ENCODE measurements at regions not wholly inside any gene's neighbourhood (a gene's known extent, or its start where the extent isn't known, plus 50 kb on each side); places are given as distances from the start of the nearest gene placed in this dataset.

DNA sequence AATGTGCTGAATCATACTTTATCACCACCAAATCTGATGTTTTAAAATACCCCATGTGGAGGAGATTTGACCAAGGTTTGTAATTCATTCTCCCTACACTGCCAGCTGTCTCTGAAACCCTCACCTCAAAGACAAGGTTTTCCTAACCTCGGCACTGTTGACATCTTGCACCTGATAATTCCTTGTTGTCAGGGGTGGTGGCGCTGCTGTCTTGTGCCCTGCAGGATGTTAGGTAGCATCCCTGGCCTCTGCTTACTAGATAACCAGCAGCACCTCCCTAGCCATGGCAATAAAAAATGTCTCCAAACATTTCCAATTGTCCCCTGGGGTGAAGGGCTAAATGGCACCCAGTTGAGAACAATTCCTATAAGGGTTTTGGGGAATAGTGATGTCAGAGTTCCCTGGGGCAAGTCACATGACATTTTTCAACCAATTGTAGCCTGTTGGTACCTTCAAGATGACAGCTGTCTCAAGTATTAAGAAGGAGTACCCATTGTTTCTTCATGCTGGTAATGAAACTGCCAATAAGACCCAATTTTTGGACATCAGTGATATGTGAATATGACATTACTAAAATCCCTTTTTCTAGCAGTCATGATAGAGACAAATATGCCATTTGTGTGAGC lies 160.6 kb upstream of the PLCXD3 start:
- no peak overlapping the region for H2AFZ ChIP-seq (ENCODE audit: low read length)

DNA sequence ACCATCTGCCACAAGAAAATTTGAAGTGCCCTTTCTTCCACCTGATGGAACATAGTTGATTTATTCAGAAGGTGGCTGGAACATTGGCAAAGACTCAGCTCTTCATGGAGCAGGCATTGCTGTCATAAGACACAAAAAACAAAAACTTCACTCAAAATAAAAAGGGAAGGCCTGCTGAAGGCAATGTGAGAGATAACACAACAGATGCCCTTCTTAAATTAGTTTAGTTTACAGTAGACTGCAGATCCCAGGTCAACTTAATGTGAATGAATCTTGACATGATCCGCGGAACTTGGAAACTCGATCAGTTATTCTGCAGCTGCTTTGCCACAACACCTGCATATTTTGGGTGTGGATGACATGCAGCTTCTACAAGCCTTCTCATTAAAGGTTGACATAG lies 159.8 kb upstream of the PLCXD3 start:
- Histone ChIP-seq H3F3A (ENCODE audit: insufficient read depth, low read length) (no peaks in the 10 kb centered on the region), H3K4me1 (ENCODE audit: low read length) (no peaks in the 10 kb centered on the region), H2AFZ (ENCODE audit: low read length) (no peak overlapping the region), H3K9me2 (replicated peaks; ENCODE audit: insufficient read depth, low read length) (no peaks in the 10 kb centered on the region), H3K4me3 (ENCODE audit: low read length) (no peak overlapping the region), H3K27ac (ENCODE audit: low read length) (no peak overlapping the region), H4K20me1 (ENCODE audit: insufficient read depth, low read length) (no peaks in the 10 kb centered on the region), H3K79me2 (ENCODE audit: low read length) (no peaks in the 10 kb centered on the region), H3K9ac (ENCODE audit: low read length) (no peak overlapping the region), H3K27me3 (replicated peaks; ENCODE audit: insufficient read depth, low read length) (no peaks in the 10 kb centered on the region), H3K4me2 (ENCODE audit: low read depth, low read length) (no peak overlapping the region), H3K36me3 (replicated peaks; ENCODE audit: insufficient read depth, low read length) (no peaks in the 10 kb centered on the region), H3K9me3 (replicated peaks; ENCODE audit: insufficient read depth, low read length) (no peaks in the 10 kb centered on the region)
- no peak for DNase-seq
- TF ChIP-seq, protein P1, sequence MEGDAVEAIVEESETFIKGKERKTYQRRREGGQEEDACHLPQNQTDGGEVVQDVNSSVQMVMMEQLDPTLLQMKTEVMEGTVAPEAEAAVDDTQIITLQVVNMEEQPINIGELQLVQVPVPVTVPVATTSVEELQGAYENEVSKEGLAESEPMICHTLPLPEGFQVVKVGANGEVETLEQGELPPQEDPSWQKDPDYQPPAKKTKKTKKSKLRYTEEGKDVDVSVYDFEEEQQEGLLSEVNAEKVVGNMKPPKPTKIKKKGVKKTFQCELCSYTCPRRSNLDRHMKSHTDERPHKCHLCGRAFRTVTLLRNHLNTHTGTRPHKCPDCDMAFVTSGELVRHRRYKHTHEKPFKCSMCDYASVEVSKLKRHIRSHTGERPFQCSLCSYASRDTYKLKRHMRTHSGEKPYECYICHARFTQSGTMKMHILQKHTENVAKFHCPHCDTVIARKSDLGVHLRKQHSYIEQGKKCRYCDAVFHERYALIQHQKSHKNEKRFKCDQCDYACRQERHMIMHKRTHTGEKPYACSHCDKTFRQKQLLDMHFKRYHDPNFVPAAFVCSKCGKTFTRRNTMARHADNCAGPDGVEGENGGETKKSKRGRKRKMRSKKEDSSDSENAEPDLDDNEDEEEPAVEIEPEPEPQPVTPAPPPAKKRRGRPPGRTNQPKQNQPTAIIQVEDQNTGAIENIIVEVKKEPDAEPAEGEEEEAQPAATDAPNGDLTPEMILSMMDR (IDR thresholded peaks at IDR 0.05; ENCODE audit: low read length), result no peak
- no peak for TF ChIP-seq EZH2phosphoT487 (IDR thresholded peaks at IDR 0.05; ENCODE audit: low read length)
- no peak for TF ChIP-seq EZH2 (optimal IDR thresholded peaks at IDR 0.05; ENCODE audit: low read depth, low read length)

More for the DNA sequence above, 160.6 kb upstream of the PLCXD3 start:
- DNase-seq, result no peak
- Histone ChIP-seq H3K4me1 (ENCODE audit: low read length) (no peaks in the 10 kb centered on the region), H4K20me1 (ENCODE audit: insufficient read depth, low read length) (no peaks in the 10 kb centered on the region), H3K4me3 (ENCODE audit: low read length) (no peak overlapping the region), H3K27me3 (replicated peaks; ENCODE audit: insufficient read depth, low read length) (no peaks in the 10 kb centered on the region), H3K4me2 (ENCODE audit: low read depth, low read length) (no peak overlapping the region), H3K9me2 (replicated peaks; ENCODE audit: insufficient read depth, low read length) (no peaks in the 10 kb centered on the region), H3K9me3 (replicated peaks; ENCODE audit: insufficient read depth, low read length) (no peaks in the 10 kb centered on the region), H3K27ac (ENCODE audit: low read length) (no peak overlapping the region), H3K79me2 (ENCODE audit: low read length) (no peaks in the 10 kb centered on the region), H3K9ac (ENCODE audit: low read length) (no peak overlapping the region), H3F3A (ENCODE audit: insufficient read depth, low read length) (no peaks in the 10 kb centered on the region), H3K36me3 (replicated peaks; ENCODE audit: insufficient read depth, low read length) (no peaks in the 10 kb centered on the region)
- TF ChIP-seq EZH2phosphoT487 (IDR thresholded peaks at IDR 0.05; ENCODE audit: low read length) (no peak), EZH2 (optimal IDR thresholded peaks at IDR 0.05; ENCODE audit: low read depth, low read length) (no peak)
- TF ChIP-seq, protein P1 (IDR thresholded peaks at IDR 0.05; ENCODE audit: low read length), result no peak

DNA sequence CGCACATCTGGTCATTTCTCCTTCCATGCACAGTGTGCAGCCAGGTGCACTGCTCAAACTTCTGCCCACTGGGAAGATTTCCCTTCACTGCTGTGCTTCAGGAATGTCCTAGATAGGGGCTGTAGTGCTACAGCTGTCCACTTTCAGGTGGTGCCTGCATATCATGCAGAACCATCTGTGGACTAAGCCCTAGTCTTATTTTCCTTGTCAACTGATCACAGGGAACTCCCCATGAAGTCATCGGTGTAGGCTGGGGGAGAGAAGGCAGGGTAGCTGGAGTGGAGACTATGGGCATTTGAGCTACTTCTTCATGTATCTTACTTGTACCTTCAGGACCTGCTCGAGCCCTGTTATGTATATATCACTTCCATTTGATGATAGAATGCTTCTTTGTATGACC lies 150.9 kb upstream of the PLCXD3 start:
- H3K27ac ChIP-seq (ENCODE audit: low read length), result no peak overlapping the region
- no peaks in the 10 kb centered on the region for H3K36me3 ChIP-seq (replicated peaks; ENCODE audit: insufficient read depth, low read length)
- H3K9me3 ChIP-seq (replicated peaks; ENCODE audit: insufficient read depth, low read length), result no peaks in the 10 kb centered on the region
- no peaks in the 10 kb centered on the region for H3K9me2 ChIP-seq (replicated peaks; ENCODE audit: insufficient read depth, low read length)
- no peak overlapping the region for H2AFZ ChIP-seq (ENCODE audit: low read length)
- no peaks in the 10 kb centered on the region for H3K4me1 ChIP-seq (ENCODE audit: low read length)
- no peaks in the 10 kb centered on the region for H3K27me3 ChIP-seq (replicated peaks; ENCODE audit: insufficient read depth, low read length)
- TF ChIP-seq EZH2phosphoT487 (IDR thresholded peaks at IDR 0.05; ENCODE audit: low read length) (no peak), EZH2 (optimal IDR thresholded peaks at IDR 0.05; ENCODE audit: low read depth, low read length) (no peak)
- TF ChIP-seq, protein P1 (IDR thresholded peaks at IDR 0.05; ENCODE audit: low read length), result no peak
- no peaks in the 10 kb centered on the region for H3F3A ChIP-seq (ENCODE audit: insufficient read depth, low read length)
- H3K9ac ChIP-seq (ENCODE audit: low read length), result no peak overlapping the region
- H4K20me1 ChIP-seq (ENCODE audit: insufficient read depth, low read length), result no peaks in the 10 kb centered on the region
- no peaks in the 10 kb centered on the region for H3K79me2 ChIP-seq (ENCODE audit: low read length)
- H3K4me2 ChIP-seq (ENCODE audit: low read depth, low read length), result no peak overlapping the region
- H3K4me3 ChIP-seq (ENCODE audit: low read length), result no peak overlapping the region
- no peak for DNase-seq
